Progenitor cell of endocrine pancreas (in vitro differentiated cells): ENCODE measurements at regions not wholly inside any gene's neighbourhood (a gene's known extent, or its start where the extent isn't known, plus 50 kb on each side); places are given as distances from the start of the nearest gene placed in this dataset.

ENCODE experiments used
- DNase-seq: peaks from one replicate; pipeline ENCODE4 v3.0.0; 2021; ENCODE audit warnings: low spot score; ENCODE audit not compliant: unreplicated experiment
- H3K27ac Mint-ChIP-seq: 2 replicates; pipeline ENCODE4 v1.8.0; 2021; ENCODE audit warnings: mild to moderate bottlenecking, moderate library complexity, mixed read lengths
- H3K27me3 Mint-ChIP-seq: 2 replicates; pipeline ENCODE4 v1.8.0; 2021; ENCODE audit warnings: mixed read lengths
- H3K36me3 Mint-ChIP-seq: 2 replicates; pipeline ENCODE4 v1.8.0; 2022; ENCODE audit warnings: mixed read lengths; ENCODE audit not compliant: insufficient read depth
- H3K4me1 Mint-ChIP-seq: 2 replicates; pipeline ENCODE4 v1.8.0; 2021; ENCODE audit warnings: low read depth, mixed read lengths
- H3K4me3 Mint-ChIP-seq: 2 replicates; pipeline ENCODE4 v1.8.0; 2021; ENCODE audit warnings: low read depth, mild to moderate bottlenecking, moderate library complexity, mixed read lengths
- H3K9me3 Mint-ChIP-seq: 2 replicates; pipeline ENCODE4 v1.8.0; 2021; ENCODE audit warnings: low read depth, mixed read lengths
- CTCF ChIP-seq: fragments of 200-600 bp; sonication (generic); IDR thresholded peaks from one replicate; pipeline ENCODE4 v1.5.0; 2021; ENCODE audit warnings: antibody characterized with exemption, mild to moderate bottlenecking; ENCODE audit not compliant: unreplicated experiment

- Mint-ChIP-seq H3K27me3 (no peaks in the 10 kb centered on the region), H3K9me3 (no peaks in the 10 kb centered on the region), H3K4me3 (no peak overlapping the region), H3K4me1 (no peaks in the 10 kb centered on the region), H3K36me3 (no peaks in the 10 kb centered on the region), H3K27ac (no peak overlapping the region)
- DNase-seq = no peak
- TF ChIP-seq CTCF = no peak
These were observed 518.1 kb upstream of the VRK2 start for GRCh38 chr2:57528499-57528898.

GRCh38 chr2:57534358-57534757, 512.2 kb upstream of the VRK2 start:
- no peak for DNase-seq
- Mint-ChIP-seq H3K27ac (no peak overlapping the region), H3K4me1 (no peaks in the 10 kb centered on the region), H3K36me3 (no peaks in the 10 kb centered on the region), H3K9me3 (no peaks in the 10 kb centered on the region), H3K4me3 (no peak overlapping the region), H3K27me3 (no peaks in the 10 kb centered on the region)
- no peak for TF ChIP-seq CTCF

GRCh38 chr2:57536535-57537231, 509.9 kb upstream of the VRK2 start:
- Mint-ChIP-seq H3K36me3 (no peaks in the 10 kb centered on the region), H3K27ac (no peak overlapping the region), H3K4me3 (no peak overlapping the region), H3K9me3 (no peaks in the 10 kb centered on the region), H3K27me3 (no peaks in the 10 kb centered on the region), H3K4me1 (no peaks in the 10 kb centered on the region)
- DNase-seq = no peak
- no peak for TF ChIP-seq CTCF

GRCh38 chr2:57539761-57540160, 506.8 kb upstream of the VRK2 start:
- Mint-ChIP-seq H3K9me3 (no peaks in the 10 kb centered on the region), H3K36me3 (no peaks in the 10 kb centered on the region), H3K4me3 (no peak overlapping the region)

GRCh38 chr2:57542081-57542480, 504.5 kb upstream of the VRK2 start:
- H3K27me3 Mint-ChIP-seq = no peaks in the 10 kb centered on the region
- H3K36me3 Mint-ChIP-seq = no peaks in the 10 kb centered on the region
- no peak overlapping the region for H3K4me3 Mint-ChIP-seq
- H3K27ac Mint-ChIP-seq = no peak overlapping the region
- no peak for TF ChIP-seq CTCF
- H3K9me3 Mint-ChIP-seq = no peaks in the 10 kb centered on the region
- no peaks in the 10 kb centered on the region for H3K4me1 Mint-ChIP-seq
- no peak for DNase-seq

More at GRCh38 chr2:57539761-57540160, 506.8 kb upstream of the VRK2 start:
- DNase-seq = no peak
- TF ChIP-seq CTCF = no peak
- Mint-ChIP-seq H3K4me1 (no peaks in the 10 kb centered on the region), H3K27ac (no peak overlapping the region), H3K27me3 (no peaks in the 10 kb centered on the region)
